ENCODE measurements at regions not wholly inside any gene's neighbourhood (a gene's known extent, or its start where the extent isn't known, plus 50 kb on each side); places are given as distances from the start of the nearest gene placed in this dataset.
A peak's percentile ranks its signal among the peaks of the same experiment; 100 is the strongest.

DNA sequence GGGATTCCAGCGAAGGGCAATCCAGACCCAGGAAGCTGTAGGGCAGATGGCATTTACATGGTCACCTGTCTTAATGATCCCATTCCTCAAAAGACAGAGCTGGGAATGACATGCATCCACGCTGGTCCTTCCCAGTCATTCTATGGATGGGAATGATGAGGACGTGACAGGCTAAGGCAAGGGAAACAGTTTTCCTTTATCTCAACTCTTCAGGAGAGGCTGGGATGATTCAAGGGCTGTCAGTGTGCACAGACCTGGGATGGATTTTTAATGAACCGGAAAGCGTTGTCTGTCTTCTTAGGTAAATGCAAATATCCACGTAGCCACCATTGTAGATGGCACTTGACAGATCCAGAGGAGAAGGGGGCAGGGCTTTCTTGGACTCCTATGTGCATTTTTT lies 483.2 kb upstream of the EEF2KMT start:
- ATAC-seq (no peak), DNase-seq (no peak)
- H3K27ac Mint-ChIP-seq: no peak overlapping the region

DNA sequence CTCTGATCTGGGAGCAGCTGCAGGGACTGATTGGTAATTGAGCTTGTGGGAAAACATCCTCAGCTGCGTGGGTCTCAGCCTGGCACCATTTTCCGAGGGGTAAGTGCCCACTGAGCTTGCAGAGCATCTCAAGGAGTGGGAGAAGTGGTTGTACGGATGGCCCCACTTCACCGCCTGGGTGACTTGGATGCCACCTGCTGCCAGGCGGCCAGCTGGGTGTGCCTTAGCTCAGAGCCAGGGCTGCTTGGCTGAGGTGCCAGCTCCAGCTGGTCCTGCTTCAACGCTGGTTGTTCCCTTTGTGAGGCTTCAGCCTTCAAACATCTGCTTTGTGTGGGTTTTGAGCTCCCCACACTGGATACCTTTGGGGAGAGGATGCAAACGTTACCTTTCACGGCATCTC lies 482.7 kb upstream of the EEF2KMT start:
- no peaks in the 10 kb centered on the region for H3K4me1 Mint-ChIP-seq
- no peaks in the 10 kb centered on the region for H3K27me3 Mint-ChIP-seq
- no peak overlapping the region for H3K4me3 Mint-ChIP-seq
- no peak overlapping the region for H3K27ac Mint-ChIP-seq
- DNase-seq: no peak
- peaks cover 0 to 8% of the 10 kb centered on the region in 2 donors for H3K9me3 Mint-ChIP-seq
- no peak for ATAC-seq

More for the DNA sequence above, 483.2 kb upstream of the EEF2KMT start:
- Mint-ChIP-seq H3K27me3 (no peaks in the 10 kb centered on the region), H3K9me3 (peaks cover 0 to 8% of the 10 kb centered on the region in 2 donors), H3K4me3 (no peak overlapping the region), H3K4me1 (no peaks in the 10 kb centered on the region)

DNA sequence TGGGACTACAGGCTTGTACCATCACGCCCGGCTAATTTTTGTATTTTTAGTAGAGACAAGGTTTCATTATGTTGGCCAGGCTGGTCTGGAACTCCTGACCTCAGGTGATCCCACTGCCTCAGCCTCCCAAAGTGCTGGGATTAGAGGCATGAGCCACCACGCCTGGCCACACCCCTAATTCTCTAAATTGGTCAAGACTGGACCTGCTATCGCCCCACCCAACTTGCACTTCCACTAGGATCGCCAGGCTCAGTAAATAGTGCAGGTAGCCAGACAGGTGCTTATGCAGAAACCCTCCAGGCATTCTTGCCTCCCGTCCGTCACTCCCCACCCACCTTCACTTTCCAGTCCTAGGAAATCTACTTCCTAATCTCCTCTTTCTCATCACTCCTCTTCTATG lies 481.4 kb upstream of the EEF2KMT start:
- Mint-ChIP-seq H3K4me3 (no peak overlapping the region), H3K27me3 (no peaks in the 10 kb centered on the region), H3K4me1 (no peaks in the 10 kb centered on the region), H3K9me3 (peaks cover 0 to 8% of the 10 kb centered on the region in 2 donors), H3K27ac (no peak overlapping the region)
- no peak for DNase-seq
- no peak for ATAC-seq

DNA sequence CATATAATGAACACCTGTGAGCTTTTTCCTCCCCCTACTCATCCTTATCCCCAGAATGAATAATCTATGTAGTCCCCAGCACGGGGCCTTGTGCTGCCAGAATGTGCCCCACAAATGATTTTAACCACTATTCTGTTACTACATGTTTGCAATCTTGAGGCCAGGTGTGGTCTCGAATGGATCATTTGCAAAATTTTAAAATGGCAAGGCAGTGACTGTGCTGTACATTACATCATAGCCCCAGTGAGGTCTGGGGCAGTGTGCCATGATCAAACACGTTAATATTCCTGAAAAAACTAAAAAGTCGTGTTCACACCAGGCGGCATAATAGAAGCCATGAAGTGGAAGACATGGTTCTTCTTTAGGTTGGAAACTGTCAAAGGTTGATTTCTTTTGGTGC lies 479.9 kb upstream of the EEF2KMT start:
- DNase-seq (no peak), ATAC-seq (no peak)
- no peaks in the 10 kb centered on the region for H3K27me3 Mint-ChIP-seq
- peaks cover 5 to 13% of the 10 kb centered on the region in 2 donors for H3K9me3 Mint-ChIP-seq
- H3K27ac Mint-ChIP-seq: no peak overlapping the region
- no peaks in the 10 kb centered on the region for H3K4me1 Mint-ChIP-seq
- H3K4me3 Mint-ChIP-seq: no peak overlapping the region

DNA sequence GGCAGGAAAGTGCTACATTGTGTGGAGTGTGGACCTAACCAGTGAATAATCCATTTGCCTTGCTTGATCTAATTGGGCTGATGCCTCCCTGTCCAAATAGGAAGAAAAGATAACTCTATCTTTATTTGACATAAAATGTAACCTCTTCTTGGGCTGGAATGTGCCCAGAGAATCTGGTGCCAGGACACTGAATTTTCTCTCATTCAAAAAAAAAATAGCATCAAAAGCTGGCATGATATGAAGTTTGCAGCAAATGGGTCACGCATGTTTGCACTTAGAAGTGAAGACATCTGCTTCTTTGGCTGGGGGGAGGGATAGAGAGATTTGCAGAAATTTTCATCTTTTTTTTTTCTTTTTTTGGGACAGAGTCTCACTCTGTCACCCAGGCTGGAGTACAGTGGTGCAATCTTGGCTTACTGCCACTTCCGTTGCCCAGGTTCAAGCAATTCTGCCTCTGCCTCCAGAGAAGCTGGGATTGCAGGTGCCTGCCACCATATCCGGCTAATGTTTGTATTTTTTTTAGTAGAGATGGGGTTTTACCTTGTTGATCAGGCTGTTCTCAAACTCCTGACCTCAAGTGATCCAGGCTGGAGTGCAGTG lies 478.2 kb upstream of the EEF2KMT start:
- ATAC-seq (no peak), DNase-seq (no peak)
- H3K9me3 Mint-ChIP-seq: peaks cover 7 to 16% of the 10 kb centered on the region in 2 donors
- no peak overlapping the region for H3K4me3 Mint-ChIP-seq
- H3K27me3 Mint-ChIP-seq: no peaks in the 10 kb centered on the region
- H3K27ac Mint-ChIP-seq: no peak overlapping the region
- H3K4me1 Mint-ChIP-seq: no peaks in the 10 kb centered on the region

DNA sequence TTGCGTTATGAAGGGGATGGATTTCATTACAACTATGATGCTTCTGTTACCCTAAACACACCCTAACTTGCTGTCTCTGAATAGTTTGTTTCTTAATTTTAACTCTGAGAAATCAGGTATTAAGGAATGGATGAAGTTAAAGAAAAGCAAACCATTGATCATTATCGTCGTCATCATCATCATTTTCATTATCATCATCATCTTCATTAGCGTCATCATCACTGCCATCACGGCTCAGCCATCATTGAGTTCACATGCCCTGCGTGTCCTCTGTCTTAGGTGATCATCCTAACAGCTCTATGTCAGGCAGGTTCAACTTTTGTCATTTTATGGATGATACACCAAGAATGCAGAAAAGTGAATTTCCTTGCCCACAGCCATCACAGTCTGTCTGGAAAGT lies 477.5 kb upstream of the EEF2KMT start:
- no peak for ATAC-seq
- DNase-seq: no peak
- Mint-ChIP-seq H3K27ac (no peak overlapping the region), H3K9me3 (peaks cover 7 to 16% of the 10 kb centered on the region in 2 donors), H3K4me1 (no peaks in the 10 kb centered on the region), H3K27me3 (no peaks in the 10 kb centered on the region), H3K4me3 (no peak overlapping the region)

DNA sequence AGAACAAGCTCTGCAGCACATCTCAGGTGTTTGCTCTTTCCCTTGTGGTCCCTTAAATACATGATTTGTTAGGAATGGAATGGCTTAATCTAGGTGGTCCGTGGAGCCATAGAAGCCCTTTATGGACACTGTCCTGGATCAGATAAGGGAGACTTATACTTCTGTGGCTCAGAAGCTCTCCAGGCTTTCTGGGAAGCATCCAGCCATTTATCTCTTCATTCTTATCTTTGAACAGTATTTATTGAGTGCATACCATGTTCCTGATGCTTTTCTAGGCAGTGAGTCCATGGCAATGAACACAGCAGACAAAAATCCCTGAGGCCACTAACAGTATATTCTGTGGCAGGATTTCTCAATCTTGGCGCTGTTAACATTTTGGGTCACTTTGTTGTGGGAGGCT lies 474.5 kb upstream of the EEF2KMT start:
- Mint-ChIP-seq H3K9me3 (peaks cover 7 to 8% of the 10 kb centered on the region in 2 donors), H3K27me3 (no peaks in the 10 kb centered on the region), H3K27ac (no peak overlapping the region), H3K4me1 (no peaks in the 10 kb centered on the region), H3K4me3 (no peak overlapping the region)
- ATAC-seq (no peak), DNase-seq (no peak)

DNA sequence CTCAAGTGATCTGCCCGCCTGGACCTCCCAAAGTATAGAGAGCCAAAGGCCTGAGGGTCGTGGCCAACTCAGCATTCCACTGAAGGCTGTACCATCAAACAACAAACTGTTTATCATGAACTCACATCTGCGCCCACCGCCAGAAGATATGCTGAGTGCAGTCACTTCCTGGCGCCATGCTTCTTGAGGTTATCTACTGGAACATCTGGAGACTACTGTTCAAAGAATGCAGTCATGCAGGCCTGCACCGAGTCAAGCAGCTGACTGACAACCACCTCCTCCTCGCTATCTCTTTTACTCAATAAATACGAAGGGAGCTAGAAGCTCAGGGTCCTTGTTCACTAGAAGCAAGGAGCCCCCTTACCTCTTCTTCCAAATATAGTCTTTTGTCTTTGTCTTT lies 473.9 kb upstream of the EEF2KMT start:
- Mint-ChIP-seq H3K4me3 (no peak overlapping the region), H3K4me1 (no peaks in the 10 kb centered on the region), H3K9me3 (peaks cover 7 to 8% of the 10 kb centered on the region in 2 donors), H3K27ac (no peak overlapping the region), H3K27me3 (no peaks in the 10 kb centered on the region)
- DNase-seq (no peak), ATAC-seq (no peak)

DNA sequence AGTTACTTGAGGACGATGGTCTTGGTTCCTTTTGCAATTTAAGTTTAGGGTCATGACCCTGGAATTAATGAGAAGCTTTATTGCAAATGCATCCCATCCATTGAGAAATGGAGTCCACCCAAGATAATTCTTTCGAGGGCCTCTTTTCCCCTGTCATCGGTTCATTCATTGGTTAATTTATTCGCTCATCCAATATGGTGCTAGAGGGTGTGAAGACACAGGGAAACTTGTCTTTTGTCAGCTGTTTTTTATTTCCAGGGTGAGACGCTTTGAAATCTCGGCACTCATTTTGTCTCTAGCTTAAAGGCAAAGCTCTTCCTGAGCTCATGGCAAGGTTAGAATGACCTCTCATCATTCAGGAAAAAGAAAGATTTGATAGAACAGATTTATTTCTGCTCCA lies 464.2 kb upstream of the EEF2KMT start:
- Mint-ChIP-seq H3K27ac (no peak overlapping the region), H3K27me3 (no peaks in the 10 kb centered on the region), H3K9me3 (peaks cover 11 to 41% of the 10 kb centered on the region in 2 donors), H3K4me1 (peaks cover 11% of the 10 kb centered on the region), H3K4me3 (no peak overlapping the region)
- DNase-seq (no peak), ATAC-seq (no peak)

DNA sequence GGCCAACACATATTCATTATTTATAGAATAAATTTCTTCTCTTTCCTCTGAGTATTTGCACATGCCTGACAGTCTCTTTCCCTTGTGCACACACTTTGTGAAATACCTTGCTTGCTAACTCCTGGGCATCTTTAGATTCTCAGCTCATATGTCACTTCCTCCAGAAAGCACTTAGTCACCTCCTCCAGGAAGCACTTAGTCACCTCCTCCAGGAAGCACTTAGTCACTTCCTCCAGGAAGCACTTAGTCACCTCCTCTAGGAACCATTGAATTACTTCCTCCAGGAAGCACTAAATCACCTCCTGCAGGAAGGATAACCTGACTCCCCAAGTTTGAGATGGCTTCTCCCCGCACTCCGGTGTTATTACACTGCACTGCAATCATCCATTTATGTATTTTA lies 462.5 kb upstream of the EEF2KMT start:
- no peak for ATAC-seq
- peaks cover 11% of the 10 kb centered on the region for H3K4me1 Mint-ChIP-seq
- no peak overlapping the region for H3K4me3 Mint-ChIP-seq
- H3K27ac Mint-ChIP-seq: peak overlapping the region; percentile 15 to 77
- H3K27me3 Mint-ChIP-seq: no peaks in the 10 kb centered on the region
- DNase-seq: no peak
- peaks cover 11 to 41% of the 10 kb centered on the region in 2 donors for H3K9me3 Mint-ChIP-seq

DNA sequence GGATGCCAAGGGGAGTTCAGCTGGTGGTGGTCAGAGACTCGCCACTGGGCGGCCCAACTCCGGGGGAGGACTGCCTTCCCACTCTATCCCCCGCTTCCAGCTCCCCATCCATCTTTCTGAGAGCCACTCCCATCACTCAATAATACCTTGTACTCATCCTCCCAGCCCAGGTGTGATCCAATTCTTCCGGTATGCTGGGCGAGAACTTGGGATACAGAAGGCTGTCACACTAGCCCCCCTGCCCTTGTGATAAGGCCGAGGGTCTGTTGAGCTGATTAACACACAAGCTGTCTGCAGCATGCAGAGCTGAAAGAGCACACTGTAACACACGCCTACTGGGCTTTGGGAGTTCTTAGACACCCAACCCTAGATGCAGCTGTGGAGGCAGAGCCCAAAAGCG lies 460.4 kb upstream of the EEF2KMT start:
- DNase-seq: no peak
- no peak overlapping the region for H3K4me3 Mint-ChIP-seq
- peaks cover 11 to 41% of the 10 kb centered on the region in 2 donors for H3K9me3 Mint-ChIP-seq
- no peak overlapping the region for H3K27ac Mint-ChIP-seq
- H3K4me1 Mint-ChIP-seq: peaks cover 11% of the 10 kb centered on the region
- no peak for ATAC-seq
- no peaks in the 10 kb centered on the region for H3K27me3 Mint-ChIP-seq

DNA sequence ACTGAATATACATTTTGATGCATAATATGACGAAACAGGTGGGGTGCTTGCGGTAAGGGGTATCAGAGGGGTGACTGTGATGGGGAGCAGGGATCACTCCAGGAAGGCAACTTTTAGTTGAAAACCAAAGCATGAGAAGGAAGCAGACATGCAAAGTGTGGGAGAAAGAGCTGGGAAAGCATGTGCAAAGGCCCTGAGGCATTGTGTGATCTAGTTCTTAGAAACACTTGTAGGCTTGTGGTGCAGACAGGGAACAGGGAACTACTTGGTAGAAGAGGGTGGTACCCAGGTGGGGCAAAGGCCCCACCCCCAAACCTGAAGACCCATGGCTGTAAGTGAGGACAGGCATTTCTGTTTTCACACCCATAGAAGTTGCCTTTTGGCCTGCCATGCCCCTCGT lies 459.9 kb upstream of the EEF2KMT start:
- peaks cover 11% of the 10 kb centered on the region for H3K4me1 Mint-ChIP-seq
- peaks cover 11 to 40% of the 10 kb centered on the region in 2 donors for H3K9me3 Mint-ChIP-seq
- H3K27me3 Mint-ChIP-seq: no peaks in the 10 kb centered on the region
- H3K27ac Mint-ChIP-seq: no peak overlapping the region
- H3K4me3 Mint-ChIP-seq: no peak overlapping the region
- ATAC-seq (no peak), DNase-seq (no peak)

DNA sequence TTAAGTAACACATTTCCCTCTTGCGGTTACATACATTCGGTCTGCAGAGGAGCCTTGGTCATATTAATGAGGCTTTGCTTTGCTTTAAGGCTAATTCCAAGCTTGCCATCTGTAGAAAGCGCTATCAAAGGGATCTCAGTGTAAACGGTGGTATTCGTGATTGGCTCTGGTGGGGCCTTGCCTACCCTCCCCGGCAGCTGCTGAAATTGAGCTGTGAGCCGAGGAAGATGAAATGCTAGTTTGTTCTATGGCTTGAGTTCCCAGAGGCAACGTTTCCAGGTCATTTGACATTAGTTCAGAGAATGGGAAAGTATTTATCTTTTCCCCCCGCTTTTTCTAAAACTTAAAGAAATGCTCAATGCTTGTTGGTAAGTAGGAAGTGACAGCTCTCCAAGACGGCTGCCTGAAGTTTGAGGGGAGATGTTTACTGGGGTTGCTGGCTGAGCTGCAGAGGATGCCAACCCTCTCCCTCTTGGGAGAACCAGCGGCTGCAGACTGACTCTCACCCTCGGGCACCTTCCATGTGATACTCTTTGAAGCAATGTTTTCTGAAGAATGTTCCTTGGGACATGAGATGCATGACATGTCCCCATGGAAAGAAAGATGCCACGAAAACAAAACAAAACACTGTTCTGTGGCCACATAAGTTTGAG lies 458.7 kb upstream of the EEF2KMT start:
- Mint-ChIP-seq H3K27ac (no peak overlapping the region), H3K4me1 (peaks cover 11% of the 10 kb centered on the region), H3K27me3 (no peaks in the 10 kb centered on the region), H3K4me3 (no peak overlapping the region), H3K9me3 (peaks cover 11 to 31% of the 10 kb centered on the region in 2 donors)
- DNase-seq (no peak), ATAC-seq (no peak)

DNA sequence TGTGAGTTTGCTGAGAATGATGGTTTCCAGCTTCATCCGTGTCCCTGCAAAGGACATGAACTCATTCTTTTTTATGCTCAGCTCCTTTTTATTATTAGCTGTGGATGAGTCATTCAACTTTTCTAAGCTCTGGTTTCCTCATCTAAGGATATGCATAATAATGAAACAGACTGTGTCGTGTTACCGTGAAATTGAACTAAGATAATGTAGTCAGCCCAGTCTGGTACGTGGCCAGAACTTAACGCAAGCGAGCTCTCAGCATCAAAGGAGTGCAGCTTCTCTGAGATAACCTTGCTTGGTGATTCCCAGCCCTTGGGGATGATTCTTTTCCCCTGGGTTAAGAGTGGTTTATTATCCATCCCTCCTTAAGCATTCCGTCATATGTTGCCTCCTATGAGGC lies 454.3 kb upstream of the EEF2KMT start:
- Mint-ChIP-seq H3K4me3 (no peak overlapping the region), H3K4me1 (no peaks in the 10 kb centered on the region), H3K27ac (no peak overlapping the region), H3K27me3 (no peaks in the 10 kb centered on the region), H3K9me3 (peaks cover 0 to under 1% of the 10 kb centered on the region in 2 donors)
- ATAC-seq (no peak), DNase-seq (no peak)

DNA sequence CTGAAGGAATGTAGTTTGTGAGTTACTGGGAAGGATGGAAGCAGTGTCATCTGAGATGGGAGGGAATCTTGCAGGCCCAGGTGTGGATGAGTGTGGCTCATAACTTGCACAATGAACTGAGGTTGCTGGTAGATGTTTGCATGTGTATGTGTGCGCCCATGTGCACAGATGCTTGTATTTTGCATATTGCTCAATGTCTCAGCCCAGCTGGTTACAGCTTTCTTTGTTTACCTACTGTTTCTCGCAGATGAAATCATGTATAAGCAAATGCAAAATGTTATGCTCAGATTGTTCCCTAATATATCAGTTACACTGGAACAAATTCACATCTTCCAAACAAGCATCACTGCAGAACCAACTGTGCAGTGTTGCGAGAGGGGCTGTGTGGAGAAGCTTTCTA lies 452.2 kb upstream of the EEF2KMT start:
- no peak overlapping the region for H3K4me3 Mint-ChIP-seq
- no peak overlapping the region for H3K27ac Mint-ChIP-seq
- no peaks in the 10 kb centered on the region for H3K9me3 Mint-ChIP-seq
- no peaks in the 10 kb centered on the region for H3K27me3 Mint-ChIP-seq
- no peak for ATAC-seq
- no peaks in the 10 kb centered on the region for H3K4me1 Mint-ChIP-seq
- DNase-seq: no peak

DNA sequence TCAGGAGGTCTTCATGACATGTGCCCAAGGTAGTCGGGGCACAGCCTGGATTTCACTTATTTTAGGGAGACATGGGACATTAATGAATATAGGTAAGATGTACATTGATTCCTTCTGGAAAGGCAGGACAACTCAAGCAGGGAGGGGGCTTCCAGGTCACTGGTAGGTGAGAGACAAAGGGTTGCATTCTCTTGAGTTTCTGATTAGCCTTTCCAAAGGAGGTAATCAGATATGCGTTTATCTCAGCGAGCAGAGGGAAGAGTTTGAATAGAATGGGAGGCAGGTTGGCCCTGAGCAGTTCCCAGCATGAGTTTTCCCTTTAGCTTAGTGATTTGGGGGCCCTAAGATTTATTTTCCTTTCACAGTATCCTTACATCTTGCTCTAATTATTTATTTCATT lies 443.8 kb upstream of the EEF2KMT start:
- ATAC-seq (no peak), DNase-seq (no peak)
- H3K27ac Mint-ChIP-seq: no peak overlapping the region
- no peaks in the 10 kb centered on the region for H3K9me3 Mint-ChIP-seq
- no peaks in the 10 kb centered on the region for H3K4me1 Mint-ChIP-seq
- H3K4me3 Mint-ChIP-seq: no peak overlapping the region
- peaks cover 8% of the 10 kb centered on the region for H3K27me3 Mint-ChIP-seq

DNA sequence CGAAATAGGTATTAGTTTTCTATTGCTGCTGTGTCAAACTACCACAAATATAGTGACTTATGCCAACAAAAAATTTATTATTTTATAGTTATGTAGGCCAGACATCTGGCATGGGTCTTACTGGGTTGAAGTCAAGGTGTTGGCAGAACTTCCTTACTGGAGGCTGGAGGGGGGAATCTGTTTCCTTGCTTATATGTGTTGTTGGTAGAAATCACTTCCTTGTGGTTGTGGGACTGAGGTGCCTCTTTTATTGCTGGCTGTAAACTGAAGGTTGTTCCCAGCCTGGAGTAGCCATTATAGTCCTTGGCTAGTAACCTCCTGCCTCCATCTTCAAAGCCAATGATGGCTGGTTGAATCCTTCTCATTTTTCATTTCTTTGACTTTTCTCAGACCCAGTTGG lies 439.8 kb upstream of the EEF2KMT start:
- H3K4me3 Mint-ChIP-seq: no peak overlapping the region
- DNase-seq (no peak), ATAC-seq (no peak)
- no peaks in the 10 kb centered on the region for H3K4me1 Mint-ChIP-seq
- peaks cover 20% of the 10 kb centered on the region for H3K27me3 Mint-ChIP-seq
- H3K9me3 Mint-ChIP-seq: peaks cover 0 to 11% of the 10 kb centered on the region in 2 donors
- no peak overlapping the region for H3K27ac Mint-ChIP-seq
